ENCODE measurements at regions not wholly inside any gene's neighbourhood (a gene's known extent, or its start where the extent isn't known, plus 50 kb on each side); places are given as distances from the start of the nearest gene placed in this dataset.
"Not testable (repeated sequence)": the region's sequence is repeated elsewhere in the genome, so short reads cannot be mapped to it uniquely, and the experiment has no call there.

DNA sequence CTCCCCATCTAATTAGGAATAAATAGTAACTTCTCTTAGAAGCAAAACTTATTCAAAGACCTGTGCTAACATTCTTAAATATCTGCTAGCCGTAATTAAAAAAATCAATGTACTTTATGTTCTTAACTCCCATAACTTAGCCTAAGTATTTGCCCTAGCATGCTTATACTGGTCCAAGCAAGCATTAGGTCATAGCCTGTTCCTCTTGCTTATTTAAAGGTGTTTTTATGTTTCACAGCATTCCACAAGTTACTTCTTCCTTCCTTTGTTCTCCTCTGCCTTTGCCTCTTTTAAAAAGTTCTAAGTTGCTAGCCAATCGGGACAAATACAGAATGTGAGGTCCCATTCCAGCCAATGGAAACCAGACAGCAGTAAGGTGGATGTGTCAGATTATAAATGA lies 395.4 kb upstream of the NR3C2 start:
- TF ChIP-seq, protein P1, sequence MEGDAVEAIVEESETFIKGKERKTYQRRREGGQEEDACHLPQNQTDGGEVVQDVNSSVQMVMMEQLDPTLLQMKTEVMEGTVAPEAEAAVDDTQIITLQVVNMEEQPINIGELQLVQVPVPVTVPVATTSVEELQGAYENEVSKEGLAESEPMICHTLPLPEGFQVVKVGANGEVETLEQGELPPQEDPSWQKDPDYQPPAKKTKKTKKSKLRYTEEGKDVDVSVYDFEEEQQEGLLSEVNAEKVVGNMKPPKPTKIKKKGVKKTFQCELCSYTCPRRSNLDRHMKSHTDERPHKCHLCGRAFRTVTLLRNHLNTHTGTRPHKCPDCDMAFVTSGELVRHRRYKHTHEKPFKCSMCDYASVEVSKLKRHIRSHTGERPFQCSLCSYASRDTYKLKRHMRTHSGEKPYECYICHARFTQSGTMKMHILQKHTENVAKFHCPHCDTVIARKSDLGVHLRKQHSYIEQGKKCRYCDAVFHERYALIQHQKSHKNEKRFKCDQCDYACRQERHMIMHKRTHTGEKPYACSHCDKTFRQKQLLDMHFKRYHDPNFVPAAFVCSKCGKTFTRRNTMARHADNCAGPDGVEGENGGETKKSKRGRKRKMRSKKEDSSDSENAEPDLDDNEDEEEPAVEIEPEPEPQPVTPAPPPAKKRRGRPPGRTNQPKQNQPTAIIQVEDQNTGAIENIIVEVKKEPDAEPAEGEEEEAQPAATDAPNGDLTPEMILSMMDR (conservative IDR thresholded peaks at IDR 0.05; ENCODE audit: low read depth, low read length), result not testable (repeated sequence)
- not testable (repeated sequence) for TF ChIP-seq EZH2 (IDR thresholded peaks at IDR 0.05; ENCODE audit: low read length, unreplicated experiment)

All from PC-3 (cell line).